NK-92 treated with Interleukin-12 subunit alpha and Interleukin-12 subunit beta, amount 100 ng/mL, for 24 hours (cell line): ENCODE measurements at regions not wholly inside any gene's neighbourhood (a gene's known extent, or its start where the extent isn't known, plus 50 kb on each side); places are given as distances from the start of the nearest gene placed in this dataset.

ENCODE experiments used
- DNase-seq: peaks from one replicate; lab custom pipeline; 2025; lab: John Stamatoyannopoulos, UW

GRCh38 chr12:125434936-125435443 lies 369.8 kb downstream of the AACS start:
- DNase-seq = no peak

GRCh38 chr12:125435871-125436270 lies 370.6 kb downstream of the AACS start:
- DNase-seq = no peak

GRCh38 chr12:125436686-125437085 lies 371.5 kb downstream of the AACS start:
- DNase-seq = no peak

- no peak for DNase-seq
These were observed 375.2 kb downstream of the AACS start for GRCh38 chr12:125440399-125440798.

GRCh38 chr12:125443341-125443740 lies 378.1 kb downstream of the AACS start:
- DNase-seq = no peak

- DNase-seq = no peak
These were observed 386.2 kb downstream of the AACS start for GRCh38 chr12:125451408-125451807.

GRCh38 chr12:125453751-125454150 lies 388.5 kb downstream of the AACS start:
- DNase-seq = no peak

- no peak for DNase-seq
These were observed 389.1 kb downstream of the AACS start for GRCh38 chr12:125454291-125454690.

- no peak for DNase-seq
These were observed 389.7 kb downstream of the AACS start for GRCh38 chr12:125454786-125455480.

GRCh38 chr12:125455556-125455955 lies 390.3 kb downstream of the AACS start:
- no peak for DNase-seq

- no peak for DNase-seq
These were observed 393.5 kb downstream of the AACS start for GRCh38 chr12:125458552-125459268.

- no peak for DNase-seq
These were observed 396.6 kb downstream of the AACS start for GRCh38 chr12:125461831-125462230.

GRCh38 chr12:125463386-125463785 lies 398.2 kb downstream of the AACS start:
- no peak for DNase-seq

GRCh38 chr12:125467363-125467762 lies 402.1 kb downstream of the AACS start:
- DNase-seq = no peak

- DNase-seq = no peak
These were observed 404.4 kb downstream of the AACS start for GRCh38 chr12:125469683-125470082.

GRCh38 chr12:125470838-125471783 lies 405.9 kb downstream of the AACS start:
- DNase-seq = no peak

- no peak for DNase-seq
These were observed 408.3 kb downstream of the AACS start for GRCh38 chr12:125473501-125473900.

GRCh38 chr12:125487336-125487735 lies 422.1 kb downstream of the AACS start:
- no peak for DNase-seq

GRCh38 chr12:125491553-125491952 lies 426.3 kb downstream of the AACS start:
- DNase-seq = no peak

- no peak for DNase-seq
These were observed 427.4 kb downstream of the AACS start for GRCh38 chr12:125492354-125493270.

- DNase-seq = no peak
These were observed 428.6 kb downstream of the AACS start for GRCh38 chr12:125493704-125494308.
